IPS-15b (cell line): ENCODE measurements at regions not wholly inside any gene's neighbourhood (a gene's known extent, or its start where the extent isn't known, plus 50 kb on each side); places are given as distances from the start of the nearest gene placed in this dataset.

Source experiments
- H3K27me3 ChIP-seq: one replicate; pipeline ENCODE4 v1.6.1; 2013; ENCODE audit warnings: low read length; ENCODE audit not compliant: control insufficient read depth, insufficient read depth
- H3K36me3 ChIP-seq: one replicate; pipeline ENCODE4 v1.6.1; 2013; ENCODE audit warnings: low read length; ENCODE audit not compliant: control insufficient read depth, insufficient read depth
- H3K4me1 ChIP-seq: one replicate; pipeline ENCODE4 v1.6.1; 2013; ENCODE audit warnings: mild to moderate bottlenecking, low read length; ENCODE audit not compliant: control insufficient read depth, insufficient read depth
- H3K4me3 ChIP-seq: one replicate; pipeline ENCODE4 v1.5.1; 2013; ENCODE audit warnings: low read depth, low read length
- H3K9ac ChIP-seq: one replicate; pipeline ENCODE4 v1.6.1; 2013; ENCODE audit warnings: low read depth, mild to moderate bottlenecking, low read length
- H3K9me3 ChIP-seq: one replicate; pipeline ENCODE4 v1.6.1; 2013; ENCODE audit warnings: mild to moderate bottlenecking, low read length; ENCODE audit not compliant: control insufficient read depth, insufficient read depth

- no peaks in the 10 kb centered on the region for H3K27me3 ChIP-seq
- no peaks in the 10 kb centered on the region for H3K4me1 ChIP-seq
- no peak overlapping the region for H3K4me3 ChIP-seq
- no peak overlapping the region for H3K9ac ChIP-seq
- no peaks in the 10 kb centered on the region for H3K36me3 ChIP-seq
- H3K9me3 ChIP-seq: no peaks in the 10 kb centered on the region
Observed at GRCh38 chr6:18596531-18596835, 209.3 kb downstream of the RNF144B start.

- Histone ChIP-seq H3K4me1 (no peaks in the 10 kb centered on the region), H3K4me3 (no peak overlapping the region), H3K36me3 (no peaks in the 10 kb centered on the region), H3K27me3 (no peaks in the 10 kb centered on the region), H3K9ac (no peak overlapping the region), H3K9me3 (no peaks in the 10 kb centered on the region)
Observed at GRCh38 chr6:18598551-18599264, 211.6 kb downstream of the RNF144B start.

GRCh38 chr6:18600255-18600654, 213.1 kb downstream of the RNF144B start:
- Histone ChIP-seq H3K36me3 (no peaks in the 10 kb centered on the region), H3K27me3 (no peaks in the 10 kb centered on the region), H3K9me3 (no peaks in the 10 kb centered on the region), H3K9ac (no peak overlapping the region), H3K4me3 (no peak overlapping the region), H3K4me1 (no peaks in the 10 kb centered on the region)

- no peak overlapping the region for H3K4me3 ChIP-seq
- no peaks in the 10 kb centered on the region for H3K36me3 ChIP-seq
- H3K9me3 ChIP-seq: no peaks in the 10 kb centered on the region
- no peak overlapping the region for H3K9ac ChIP-seq
- no peaks in the 10 kb centered on the region for H3K4me1 ChIP-seq
- H3K27me3 ChIP-seq: no peaks in the 10 kb centered on the region
Observed at GRCh38 chr6:18601516-18602020, 214.4 kb downstream of the RNF144B start.

GRCh38 chr6:18602931-18603330, 215.8 kb downstream of the RNF144B start:
- H3K4me1 ChIP-seq: no peaks in the 10 kb centered on the region
- H3K36me3 ChIP-seq: no peaks in the 10 kb centered on the region
- H3K9ac ChIP-seq: no peak overlapping the region

GRCh38 chr6:18603361-18603760, 216.2 kb downstream of the RNF144B start:
- no peaks in the 10 kb centered on the region for H3K4me1 ChIP-seq
- no peaks in the 10 kb centered on the region for H3K27me3 ChIP-seq
- no peaks in the 10 kb centered on the region for H3K36me3 ChIP-seq
- no peak overlapping the region for H3K4me3 ChIP-seq
- H3K9me3 ChIP-seq: no peaks in the 10 kb centered on the region
- no peak overlapping the region for H3K9ac ChIP-seq

More at GRCh38 chr6:18602931-18603330, 215.8 kb downstream of the RNF144B start:
- Histone ChIP-seq H3K9me3 (no peaks in the 10 kb centered on the region), H3K27me3 (no peaks in the 10 kb centered on the region), H3K4me3 (no peak overlapping the region)

- H3K9ac ChIP-seq: no peak overlapping the region
- H3K9me3 ChIP-seq: no peaks in the 10 kb centered on the region
- no peak overlapping the region for H3K4me3 ChIP-seq
- no peaks in the 10 kb centered on the region for H3K36me3 ChIP-seq
- H3K27me3 ChIP-seq: no peaks in the 10 kb centered on the region
- H3K4me1 ChIP-seq: no peaks in the 10 kb centered on the region
Observed at GRCh38 chr6:18605841-18606240, 218.7 kb downstream of the RNF144B start.

- Histone ChIP-seq H3K36me3 (no peaks in the 10 kb centered on the region), H3K9me3 (no peaks in the 10 kb centered on the region), H3K4me3 (no peak overlapping the region), H3K4me1 (no peaks in the 10 kb centered on the region), H3K9ac (no peak overlapping the region), H3K27me3 (no peaks in the 10 kb centered on the region)
Observed at GRCh38 chr6:18609715-18610114, 222.6 kb downstream of the RNF144B start.

- no peaks in the 10 kb centered on the region for H3K27me3 ChIP-seq
- H3K4me3 ChIP-seq: no peak overlapping the region
- no peaks in the 10 kb centered on the region for H3K36me3 ChIP-seq
- H3K9ac ChIP-seq: no peak overlapping the region
- no peaks in the 10 kb centered on the region for H3K9me3 ChIP-seq
- no peaks in the 10 kb centered on the region for H3K4me1 ChIP-seq
Observed at GRCh38 chr6:18613319-18613925, 226.3 kb downstream of the RNF144B start.

- no peak overlapping the region for H3K9ac ChIP-seq
- H3K27me3 ChIP-seq: no peaks in the 10 kb centered on the region
- H3K4me3 ChIP-seq: no peak overlapping the region
- H3K4me1 ChIP-seq: no peaks in the 10 kb centered on the region
- no peaks in the 10 kb centered on the region for H3K36me3 ChIP-seq
- no peaks in the 10 kb centered on the region for H3K9me3 ChIP-seq
Observed at GRCh38 chr6:18629571-18629970, 242.4 kb downstream of the RNF144B start.

GRCh38 chr6:18632670-18633410, 245.7 kb downstream of the RNF144B start:
- no peak overlapping the region for H3K9ac ChIP-seq
- no peaks in the 10 kb centered on the region for H3K4me1 ChIP-seq
- no peaks in the 10 kb centered on the region for H3K36me3 ChIP-seq
- no peak overlapping the region for H3K4me3 ChIP-seq
- no peaks in the 10 kb centered on the region for H3K9me3 ChIP-seq
- H3K27me3 ChIP-seq: no peaks in the 10 kb centered on the region

- Histone ChIP-seq H3K36me3 (no peaks in the 10 kb centered on the region), H3K4me3 (no peak overlapping the region), H3K4me1 (no peaks in the 10 kb centered on the region), H3K9ac (no peak overlapping the region), H3K27me3 (no peaks in the 10 kb centered on the region), H3K9me3 (no peaks in the 10 kb centered on the region)
Observed at GRCh38 chr6:18634912-18635311, 247.8 kb downstream of the RNF144B start.
